Karpas-422 (cell line): ENCODE measurements at regions not wholly inside any gene's neighbourhood (a gene's known extent, or its start where the extent isn't known, plus 50 kb on each side); places are given as distances from the start of the nearest gene placed in this dataset.
"Not testable (repeated sequence)": the region's sequence is repeated elsewhere in the genome, so short reads cannot be mapped to it uniquely, and the experiment has no call there.

Experiments used
- DNase-seq: peaks from one replicate; pipeline ENCODE4 v3.0.0-alpha.2; 2015
- H2AFZ ChIP-seq: fragments of 200-600 bp; sonication (generic); 2 replicates; pipeline ENCODE4 v1.6.1; 2014; ENCODE audit warnings: antibody characterized with exemption, low read length, mixed read lengths
- H3K27ac ChIP-seq: fragments of 200-600 bp; sonication (generic); 2 replicates; pipeline ENCODE4 v1.5.1; 2014; ENCODE audit warnings: mild to moderate bottlenecking, low read length, moderate library complexity
- H3K27me3 ChIP-seq: fragments of 200-600 bp; sonication (generic); 2 replicates; pipeline ENCODE4 v1.6.1; 2014; ENCODE audit warnings: low read length, mixed read lengths
- H3K36me3 ChIP-seq: fragments of 200-600 bp; sonication (generic); 2 replicates; pipeline ENCODE4 v1.6.1; 2014; ENCODE audit warnings: low read length, mixed read lengths; ENCODE audit not compliant: insufficient read depth
- H3K4me1 ChIP-seq: fragments of 200-600 bp; sonication (generic); 2 replicates; pipeline ENCODE4 v1.6.1; 2014; ENCODE audit warnings: mild to moderate bottlenecking, low read length, mixed read lengths
- H3K4me2 ChIP-seq: fragments of 200-600 bp; sonication (generic); 2 replicates; pipeline ENCODE4 v1.6.1; 2014; ENCODE audit warnings: low read length, low read depth, mild to moderate bottlenecking; ENCODE audit not compliant: poor library complexity, severe bottlenecking
- H3K4me3 ChIP-seq: fragments of 200-600 bp; sonication (generic); 2 replicates; pipeline ENCODE4 v1.5.1; 2014; ENCODE audit warnings: mild to moderate bottlenecking, antibody characterized with exemption, low read length, mixed read lengths
- H3K79me2 ChIP-seq: fragments of 200-600 bp; sonication (generic); 2 replicates; pipeline ENCODE4 v1.6.1; 2014; ENCODE audit warnings: mild to moderate bottlenecking, low read length, mixed read lengths
- H3K9ac ChIP-seq: fragments of 200-600 bp; sonication (generic); 2 replicates; pipeline ENCODE4 v1.6.0; 2014; ENCODE audit warnings: low read length
- H3K9me2 ChIP-seq: fragments of 200-600 bp; sonication (generic), shearing (Covaris generic); replicated peaks from 2 replicates; pipeline ENCODE4 v1.6.0; 2014; ENCODE audit warnings: mild to moderate bottlenecking, low read length, moderate library complexity; ENCODE audit not compliant: insufficient read depth
- H3K9me3 ChIP-seq: fragments of 300-700, 200-600 bp; sonication (generic); 2 replicates; pipeline ENCODE4 v1.6.1; 2014; ENCODE audit warnings: low read length, mixed read lengths
- H4K20me1 ChIP-seq: fragments of 200-600 bp; sonication (generic); 2 replicates; pipeline ENCODE4 v1.6.1; 2014; ENCODE audit warnings: mild to moderate bottlenecking, antibody characterized with exemption, low read length, low read depth; ENCODE audit not compliant: insufficient read depth

DNA sequence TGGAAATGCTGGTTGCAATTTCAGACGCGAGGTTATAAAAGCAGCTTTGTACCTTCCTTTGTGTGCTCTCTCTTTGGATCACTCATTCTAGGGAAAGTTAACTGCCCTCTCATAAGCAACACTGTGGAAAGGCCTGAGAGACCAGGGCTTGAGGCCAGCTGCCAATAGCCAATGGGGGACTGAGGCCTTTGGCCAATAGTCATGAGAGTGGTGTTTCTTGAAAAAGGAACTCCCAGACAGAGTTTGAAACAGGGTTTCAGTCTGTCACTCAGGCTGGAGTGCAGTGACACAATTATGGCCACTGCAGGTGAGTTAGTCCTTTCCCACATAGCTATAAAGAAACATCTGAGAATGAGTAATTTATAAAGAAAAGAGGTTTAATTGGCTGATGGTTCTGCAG is 524.7 kb upstream of the SMIM31 start:
- H3K9ac ChIP-seq: no peak overlapping the region
- no peak overlapping the region for H2AFZ ChIP-seq
- H3K27me3 ChIP-seq: no peaks in the 10 kb centered on the region
- peaks cover 4% of the 10 kb centered on the region for H3K9me2 ChIP-seq
- no peaks in the 10 kb centered on the region for H3K9me3 ChIP-seq
- no peaks in the 10 kb centered on the region for H4K20me1 ChIP-seq
- H3K36me3 ChIP-seq: no peaks in the 10 kb centered on the region
- H3K27ac ChIP-seq: no peak overlapping the region
- H3K4me3 ChIP-seq: no peak overlapping the region
- no peak overlapping the region for H3K4me2 ChIP-seq
- H3K79me2 ChIP-seq: no peaks in the 10 kb centered on the region
- H3K4me1 ChIP-seq: no peaks in the 10 kb centered on the region
- DNase-seq: no peak

DNA sequence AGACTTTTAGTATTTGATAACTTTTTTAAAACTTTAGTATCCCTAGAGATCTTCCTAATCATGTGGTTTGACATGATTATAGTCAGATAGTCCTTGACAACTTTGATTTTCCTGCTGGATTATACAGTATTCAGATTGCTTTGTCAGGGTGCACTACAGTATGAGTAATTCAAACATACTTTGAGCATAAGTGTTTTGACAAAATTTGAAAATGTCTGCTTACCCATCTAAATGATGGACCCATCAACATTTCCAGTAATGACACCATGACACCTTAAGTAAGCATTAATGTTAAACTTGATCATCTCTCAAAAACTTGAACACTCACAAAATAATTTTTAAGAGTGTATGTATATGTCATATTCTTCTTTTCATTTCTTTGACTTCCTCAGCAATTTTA is 514.5 kb upstream of the SMIM31 start:
- H3K9ac ChIP-seq: no peak overlapping the region

DNA sequence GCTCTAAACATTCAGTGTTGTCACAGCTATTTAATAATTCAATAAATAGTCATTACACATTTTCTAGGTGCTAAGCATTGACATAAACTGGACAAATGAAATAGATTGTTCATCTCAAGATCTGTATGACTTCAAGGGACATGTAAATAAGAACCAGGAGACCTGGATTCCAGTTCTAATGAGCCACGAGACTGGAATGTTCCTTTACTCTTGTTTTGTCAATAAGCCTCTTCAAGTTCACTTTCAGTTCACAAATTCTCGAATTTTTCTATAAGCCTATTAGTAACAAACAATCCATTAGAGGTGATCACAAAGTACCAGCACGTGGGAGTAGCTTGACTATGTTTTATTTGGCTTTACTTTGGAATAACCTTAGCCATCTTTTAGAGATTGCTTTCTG is 514.0 kb upstream of the SMIM31 start:
- H4K20me1 ChIP-seq: no peaks in the 10 kb centered on the region
- H3K9ac ChIP-seq: no peak overlapping the region
- DNase-seq: no peak
- no peak overlapping the region for H3K4me3 ChIP-seq
- peaks cover 12% of the 10 kb centered on the region; the same call in 1 of the 2 replicates for H3K9me2 ChIP-seq
- H3K27ac ChIP-seq: no peak overlapping the region
- H2AFZ ChIP-seq: no peak overlapping the region
- H3K79me2 ChIP-seq: no peaks in the 10 kb centered on the region
- no peaks in the 10 kb centered on the region for H3K9me3 ChIP-seq
- H3K36me3 ChIP-seq: no peaks in the 10 kb centered on the region
- H3K4me2 ChIP-seq: no peak overlapping the region
- H3K27me3 ChIP-seq: no peaks in the 10 kb centered on the region; the same call in 1 of the 2 replicates
- H3K4me1 ChIP-seq: no peaks in the 10 kb centered on the region

More for the DNA sequence above, 514.5 kb upstream of the SMIM31 start:
- H3K27ac ChIP-seq: no peak overlapping the region
- no peaks in the 10 kb centered on the region for H4K20me1 ChIP-seq
- H3K79me2 ChIP-seq: no peaks in the 10 kb centered on the region
- H3K9me2 ChIP-seq: peaks cover 12% of the 10 kb centered on the region; the same call in 1 of the 2 replicates
- H3K36me3 ChIP-seq: no peaks in the 10 kb centered on the region
- no peak overlapping the region for H3K4me3 ChIP-seq
- DNase-seq: no peak
- H3K27me3 ChIP-seq: no peaks in the 10 kb centered on the region; the same call in 1 of the 2 replicates
- no peak overlapping the region for H3K4me2 ChIP-seq
- H3K4me1 ChIP-seq: no peaks in the 10 kb centered on the region
- H2AFZ ChIP-seq: no peak overlapping the region
- H3K9me3 ChIP-seq: no peaks in the 10 kb centered on the region

DNA sequence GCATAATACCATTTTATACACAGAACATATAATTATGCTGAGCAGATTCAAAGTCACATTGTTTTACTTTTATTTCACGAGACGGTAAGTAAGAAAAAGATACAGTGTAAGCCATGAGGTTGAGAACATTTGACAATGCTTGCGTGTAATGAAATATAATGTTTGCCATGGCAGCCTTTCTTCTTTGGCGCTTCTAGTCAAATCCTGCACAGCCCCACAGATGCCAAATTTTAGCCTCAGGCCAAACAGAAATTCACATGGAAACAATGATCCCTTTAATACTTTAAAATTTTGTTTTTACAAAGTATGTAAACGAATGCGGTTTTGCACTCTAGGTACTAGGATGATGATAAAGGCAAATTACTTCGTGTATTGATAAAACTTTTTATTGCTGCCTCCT is 502.7 kb upstream of the SMIM31 start:
- Histone ChIP-seq H3K4me2 (no peak overlapping the region), H4K20me1 (no peaks in the 10 kb centered on the region), H3K79me2 (no peaks in the 10 kb centered on the region), H3K36me3 (no peaks in the 10 kb centered on the region), H3K9ac (no peak overlapping the region), H3K27ac (no peak overlapping the region), H3K9me2 (no peaks in the 10 kb centered on the region), H3K4me3 (no peak overlapping the region), H3K27me3 (no peaks in the 10 kb centered on the region), H3K9me3 (no peaks in the 10 kb centered on the region), H2AFZ (no peak overlapping the region), H3K4me1 (no peaks in the 10 kb centered on the region)
- no peak for DNase-seq

DNA sequence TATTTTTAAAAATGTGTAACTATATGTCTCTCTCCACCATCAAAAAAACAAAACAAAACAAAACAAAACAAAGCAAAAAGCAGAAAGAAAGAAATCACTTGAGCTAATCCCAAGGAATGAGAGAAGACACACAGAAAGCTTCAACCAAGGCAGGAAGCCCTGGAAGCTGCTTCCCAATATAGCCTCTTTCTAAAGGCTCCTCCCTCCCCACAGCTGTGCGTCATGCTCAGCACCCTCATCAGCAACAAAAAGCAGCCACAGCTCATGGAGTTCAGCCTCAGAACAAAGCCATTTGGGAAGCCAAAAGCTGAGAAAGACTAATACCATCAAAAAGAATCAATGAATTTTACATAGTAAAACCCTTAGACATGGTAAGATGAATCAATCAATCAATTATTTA is 501.6 kb upstream of the SMIM31 start:
- H3K36me3 ChIP-seq: no peaks in the 10 kb centered on the region
- H4K20me1 ChIP-seq: no peaks in the 10 kb centered on the region
- no peak overlapping the region for H2AFZ ChIP-seq
- H3K9me3 ChIP-seq: no peaks in the 10 kb centered on the region
- no peaks in the 10 kb centered on the region; the same call in 1 of the 2 replicates for H3K27me3 ChIP-seq
- H3K9ac ChIP-seq: no peak overlapping the region
- no peaks in the 10 kb centered on the region for H3K79me2 ChIP-seq
- no peaks in the 10 kb centered on the region for H3K4me1 ChIP-seq
- H3K27ac ChIP-seq: no peak overlapping the region
- H3K4me3 ChIP-seq: no peak overlapping the region
- DNase-seq: no peak
- no peak overlapping the region for H3K4me2 ChIP-seq
- no peaks in the 10 kb centered on the region for H3K9me2 ChIP-seq

DNA sequence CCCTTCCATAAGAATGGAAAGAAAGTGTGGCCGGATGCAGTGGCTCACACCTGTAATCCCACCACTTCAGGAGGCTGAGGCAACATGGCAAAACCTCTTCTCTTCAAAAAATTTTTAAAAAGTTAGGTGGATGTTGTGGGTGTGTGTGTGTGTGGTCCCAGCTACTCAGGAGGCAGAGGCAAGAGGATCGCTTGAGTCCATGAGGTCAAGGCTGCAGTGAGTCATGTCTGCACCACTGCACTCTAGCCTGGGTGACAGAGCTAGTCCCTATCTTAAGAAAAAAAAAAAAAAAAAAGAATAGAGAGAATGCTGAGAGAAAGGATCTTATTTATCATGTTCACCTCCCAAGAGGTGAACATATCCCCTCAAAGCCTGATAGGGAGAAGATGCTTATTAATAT is 492.1 kb upstream of the SMIM31 start:
- Histone ChIP-seq H3K27ac (no peak overlapping the region), H3K4me3 (no peak overlapping the region), H3K9me2 (no peaks in the 10 kb centered on the region), H2AFZ (no peak overlapping the region), H3K79me2 (no peaks in the 10 kb centered on the region), H3K36me3 (no peaks in the 10 kb centered on the region), H3K27me3 (no peaks in the 10 kb centered on the region; the same call in 1 of the 2 replicates), H4K20me1 (no peaks in the 10 kb centered on the region), H3K4me2 (no peak overlapping the region), H3K9ac (no peak overlapping the region), H3K4me1 (no peaks in the 10 kb centered on the region), H3K9me3 (no peaks in the 10 kb centered on the region)
- DNase-seq: no peak

DNA sequence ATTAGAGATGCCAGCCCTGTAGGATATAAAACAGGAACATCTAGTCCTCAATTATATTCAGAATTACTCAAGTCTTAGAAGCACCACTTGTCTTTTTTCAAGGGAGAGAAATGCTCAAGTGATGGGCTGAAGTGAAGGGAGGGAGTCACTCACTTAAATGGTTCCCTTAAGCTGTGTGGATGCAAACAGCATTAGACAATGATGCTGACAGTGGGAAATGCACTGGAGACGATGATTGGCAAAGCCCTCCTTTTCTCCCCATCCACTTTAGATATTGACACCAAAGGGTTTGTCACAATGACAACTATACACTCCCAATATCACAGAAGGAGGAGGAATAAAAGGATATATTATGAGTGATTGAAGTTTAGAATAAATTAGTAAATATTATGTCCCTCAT is 491.4 kb upstream of the SMIM31 start:
- not testable (repeated sequence) for H3K9ac ChIP-seq, H4K20me1 ChIP-seq, H3K9me3 ChIP-seq, H3K4me3 ChIP-seq, H3K36me3 ChIP-seq, H3K27ac ChIP-seq, H3K9me2 ChIP-seq, H3K79me2 ChIP-seq, H3K27me3 ChIP-seq, H2AFZ ChIP-seq, H3K4me2 ChIP-seq, H3K4me1 ChIP-seq, DNase-seq

DNA sequence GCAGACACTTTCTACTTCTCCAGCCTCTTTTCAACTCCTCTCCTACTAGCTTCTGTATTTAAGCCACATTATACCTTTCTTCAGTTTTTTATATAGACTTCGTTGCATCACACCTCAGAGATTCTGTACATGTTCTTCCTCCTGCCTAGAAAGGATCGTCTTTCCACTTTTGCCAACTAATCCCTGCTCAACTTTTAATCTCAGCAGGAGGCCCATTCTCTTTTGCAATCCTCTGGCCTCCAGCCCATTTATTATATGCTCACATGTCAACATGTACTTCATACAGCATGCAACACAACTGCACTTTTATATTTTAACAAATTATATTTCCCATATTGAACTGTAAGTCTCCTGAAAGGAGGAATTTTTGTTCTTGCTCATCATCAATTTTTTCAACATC is 476.5 kb upstream of the SMIM31 start:
- not testable (repeated sequence) for H3K9me3 ChIP-seq, DNase-seq, H4K20me1 ChIP-seq, H3K27ac ChIP-seq, H3K9me2 ChIP-seq, H2AFZ ChIP-seq, H3K27me3 ChIP-seq, H3K79me2 ChIP-seq, H3K9ac ChIP-seq, H3K4me1 ChIP-seq, H3K36me3 ChIP-seq, H3K4me3 ChIP-seq, H3K4me2 ChIP-seq

DNA sequence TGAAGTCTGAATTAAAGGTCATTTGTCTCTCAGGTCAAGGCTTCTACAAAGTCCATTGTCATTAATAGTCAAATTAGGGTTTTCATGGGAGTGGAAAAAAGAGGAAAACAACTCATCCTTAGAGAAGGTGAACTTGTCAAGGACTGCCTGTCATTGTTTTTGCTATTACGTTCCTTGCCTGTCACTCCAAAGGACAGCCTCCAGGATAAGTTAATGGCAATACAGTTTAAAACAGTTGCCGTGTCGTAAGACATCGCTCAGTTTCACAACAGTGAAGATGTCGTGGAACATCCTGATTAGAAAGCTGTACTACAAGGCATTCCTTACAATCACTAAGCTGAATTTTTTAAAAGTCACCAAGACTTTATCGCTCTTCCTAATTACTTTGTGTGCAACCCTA is 466.8 kb upstream of the SMIM31 start:
- no peak for DNase-seq
- Histone ChIP-seq H3K4me2 (no peak overlapping the region), H3K27ac (no peak overlapping the region), H4K20me1 (no peaks in the 10 kb centered on the region), H3K36me3 (no peaks in the 10 kb centered on the region), H3K4me1 (no peaks in the 10 kb centered on the region), H3K79me2 (no peaks in the 10 kb centered on the region), H2AFZ (no peak overlapping the region), H3K27me3 (no peaks in the 10 kb centered on the region), H3K4me3 (no peak overlapping the region), H3K9me3 (no peaks in the 10 kb centered on the region), H3K9me2 (no peaks in the 10 kb centered on the region), H3K9ac (no peak overlapping the region)
